ENCODE measurements at regions not wholly inside any gene's neighbourhood (a gene's known extent, or its start where the extent isn't known, plus 50 kb on each side); places are given as distances from the start of the nearest gene placed in this dataset.

GRCh38 chr12:34598851-34599529, 576.7 kb downstream of the ALG10 start:
- no peak for DNase-seq (ENCODE audit: low read depth)
- TF ChIP-seq, protein P1, sequence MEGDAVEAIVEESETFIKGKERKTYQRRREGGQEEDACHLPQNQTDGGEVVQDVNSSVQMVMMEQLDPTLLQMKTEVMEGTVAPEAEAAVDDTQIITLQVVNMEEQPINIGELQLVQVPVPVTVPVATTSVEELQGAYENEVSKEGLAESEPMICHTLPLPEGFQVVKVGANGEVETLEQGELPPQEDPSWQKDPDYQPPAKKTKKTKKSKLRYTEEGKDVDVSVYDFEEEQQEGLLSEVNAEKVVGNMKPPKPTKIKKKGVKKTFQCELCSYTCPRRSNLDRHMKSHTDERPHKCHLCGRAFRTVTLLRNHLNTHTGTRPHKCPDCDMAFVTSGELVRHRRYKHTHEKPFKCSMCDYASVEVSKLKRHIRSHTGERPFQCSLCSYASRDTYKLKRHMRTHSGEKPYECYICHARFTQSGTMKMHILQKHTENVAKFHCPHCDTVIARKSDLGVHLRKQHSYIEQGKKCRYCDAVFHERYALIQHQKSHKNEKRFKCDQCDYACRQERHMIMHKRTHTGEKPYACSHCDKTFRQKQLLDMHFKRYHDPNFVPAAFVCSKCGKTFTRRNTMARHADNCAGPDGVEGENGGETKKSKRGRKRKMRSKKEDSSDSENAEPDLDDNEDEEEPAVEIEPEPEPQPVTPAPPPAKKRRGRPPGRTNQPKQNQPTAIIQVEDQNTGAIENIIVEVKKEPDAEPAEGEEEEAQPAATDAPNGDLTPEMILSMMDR (IDR thresholded peaks at IDR 0.05; ENCODE audit: insufficient read depth, low read length), result no peak
- H3K4me3 ChIP-seq (ENCODE audit: low read depth, low read length), result no peak overlapping the region

GRCh38 chr12:34599530-34600513, 577.5 kb downstream of the ALG10 start:
- no peak overlapping the region for H3K4me3 ChIP-seq (ENCODE audit: low read depth, low read length)
- DNase-seq (ENCODE audit: low read depth), result no peak
- TF ChIP-seq, protein P1 (IDR thresholded peaks at IDR 0.05; ENCODE audit: insufficient read depth, low read length), result no peak

- H3K4me3 ChIP-seq (ENCODE audit: low read depth, low read length), result no peak overlapping the region
- TF ChIP-seq, protein P1 (IDR thresholded peaks at IDR 0.05; ENCODE audit: insufficient read depth, low read length), result no peak
- no peak for DNase-seq (ENCODE audit: low read depth)
These were observed 578.5 kb downstream of the ALG10 start for GRCh38 chr12:34600592-34601462.

- TF ChIP-seq, protein P1 (IDR thresholded peaks at IDR 0.05; ENCODE audit: insufficient read depth, low read length), result no peak
- H3K4me3 ChIP-seq (ENCODE audit: low read depth, low read length), result no peak overlapping the region
- DNase-seq (ENCODE audit: low read depth), result no peak
These were observed 579.4 kb downstream of the ALG10 start for GRCh38 chr12:34601689-34602088.

DNA sequence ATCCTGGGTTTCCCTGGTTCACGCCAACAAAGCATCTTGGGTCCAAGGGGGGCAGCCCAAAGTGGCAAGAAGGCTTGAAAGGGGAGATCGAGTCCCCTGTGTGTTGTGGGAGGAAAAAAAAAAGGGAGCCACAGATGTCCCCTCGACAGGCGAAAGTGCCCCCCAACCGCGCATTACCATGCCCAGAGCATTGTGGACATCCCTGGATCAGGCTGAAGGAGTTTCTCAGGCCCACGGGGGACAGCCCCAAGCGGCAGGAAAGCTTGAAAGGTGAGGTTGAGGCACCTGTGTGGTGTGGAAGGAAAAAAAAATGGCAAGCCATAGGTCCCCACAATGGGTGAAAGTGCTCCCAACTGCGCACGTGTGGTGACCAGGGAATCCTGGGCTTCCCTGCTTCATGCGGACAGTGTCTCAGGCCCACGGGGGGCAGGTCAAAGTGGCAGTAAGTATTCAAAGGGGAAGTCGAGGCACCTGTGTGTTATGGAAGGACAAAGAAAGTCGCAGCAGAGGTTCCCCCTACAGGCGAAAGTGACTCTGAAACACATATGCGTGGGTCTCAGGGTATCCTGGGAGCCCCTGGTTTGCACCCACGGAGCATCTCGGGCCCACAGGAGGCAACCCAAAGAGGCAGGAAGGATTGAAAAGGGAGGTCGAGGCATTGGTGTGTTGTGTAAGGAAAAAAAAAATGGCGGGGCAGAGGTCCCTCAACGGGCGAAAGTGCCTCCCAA, 580.1 kb downstream of the ALG10 start:
- H3K4me3 ChIP-seq (ENCODE audit: low read depth, low read length), result no peak overlapping the region
- DNase-seq (ENCODE audit: low read depth), result no peak
- TF ChIP-seq, protein P1 (IDR thresholded peaks at IDR 0.05; ENCODE audit: insufficient read depth, low read length), result no peak
